GM19467 (cell line): ENCODE measurements at regions not wholly inside any gene's neighbourhood (a gene's known extent, or its start where the extent isn't known, plus 50 kb on each side); places are given as distances from the start of the nearest gene placed in this dataset.

ENCODE experiments used
- ATAC-seq: cut with Tn5 transposase; IDR thresholded peaks from one replicate; pipeline ENCODE4 v1.9.1; 2021; ENCODE audit warnings: mild to moderate bottlenecking, moderate library complexity; ENCODE audit not compliant: unreplicated experiment

GRCh38 chr2:15718944-15719323 lies 127.3 kb downstream of the DDX1 start:
- ATAC-seq, result no peak

GRCh38 chr2:15719566-15720313 lies 128.1 kb downstream of the DDX1 start:
- ATAC-seq, result no peak

GRCh38 chr2:15720561-15721307 lies 129.1 kb downstream of the DDX1 start:
- ATAC-seq, result no peak

- ATAC-seq, result no peak
These were observed 129.9 kb downstream of the DDX1 start for GRCh38 chr2:15721411-15722067.

GRCh38 chr2:15722980-15723379 lies 131.3 kb downstream of the DDX1 start:
- ATAC-seq, result no peak

- ATAC-seq, result no peak
These were observed 132.6 kb downstream of the DDX1 start for GRCh38 chr2:15724235-15724634.

GRCh38 chr2:15725101-15725781 lies 133.6 kb downstream of the DDX1 start:
- no peak for ATAC-seq

DNA sequence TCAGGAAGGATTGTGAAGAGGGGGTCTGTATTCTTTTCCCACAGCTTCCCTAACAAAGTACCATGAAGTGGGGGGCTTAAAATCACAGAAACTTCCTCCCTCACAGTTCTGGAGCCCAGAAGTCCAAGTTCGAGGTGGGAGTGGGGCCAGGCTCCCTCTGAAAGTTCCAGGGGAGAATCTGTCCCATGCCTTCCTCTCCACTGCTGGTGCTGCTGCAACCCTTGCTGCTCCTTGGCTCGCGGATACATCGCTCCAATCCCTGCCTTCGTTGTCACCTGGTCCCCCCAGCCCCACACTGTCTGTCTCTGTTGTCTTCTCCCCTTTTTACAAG lies 134.1 kb downstream of the DDX1 start:
- no peak for ATAC-seq

GRCh38 chr2:15726321-15727057 lies 134.8 kb downstream of the DDX1 start:
- ATAC-seq, result no peak

DNA sequence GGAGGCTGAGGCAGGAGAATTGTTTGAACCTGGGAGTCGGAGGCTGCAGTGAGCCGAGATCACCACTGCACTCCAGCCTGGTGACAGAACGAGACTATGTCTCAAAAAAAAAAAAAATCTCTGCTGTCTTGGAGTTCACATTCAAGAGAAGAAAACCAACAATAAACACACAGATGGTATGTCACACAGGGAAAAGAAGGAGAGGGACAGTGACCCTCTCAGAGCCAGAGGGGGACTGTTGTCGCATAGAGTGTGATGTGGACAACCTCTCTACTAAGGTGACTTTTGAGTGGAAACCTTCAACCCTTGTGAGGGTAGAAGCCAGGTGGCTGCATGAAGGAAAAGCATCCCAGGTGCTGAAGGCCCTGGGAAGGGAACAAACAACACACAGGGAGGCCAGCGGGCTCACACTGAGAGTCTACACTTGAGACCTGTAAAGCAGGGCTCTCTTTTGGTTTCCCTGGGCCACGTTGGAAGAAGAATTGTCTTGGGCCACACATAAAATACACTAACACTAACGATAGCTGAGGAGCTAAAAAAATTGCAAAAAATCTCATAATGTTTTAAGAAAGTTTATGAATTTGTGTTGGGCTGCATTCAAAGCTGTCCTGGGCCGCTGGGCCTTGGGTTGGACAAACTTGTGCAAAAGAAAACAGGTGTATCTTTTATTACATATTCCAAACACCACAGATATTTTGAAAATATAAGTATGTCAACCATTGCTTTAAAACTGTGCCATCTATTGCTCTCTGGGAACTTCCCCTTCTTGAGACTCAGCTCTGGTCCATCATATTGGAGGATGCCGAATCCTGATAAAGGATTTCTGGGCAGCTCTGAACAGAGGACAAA lies 136.0 kb downstream of the DDX1 start:
- ATAC-seq, result no peak

DNA sequence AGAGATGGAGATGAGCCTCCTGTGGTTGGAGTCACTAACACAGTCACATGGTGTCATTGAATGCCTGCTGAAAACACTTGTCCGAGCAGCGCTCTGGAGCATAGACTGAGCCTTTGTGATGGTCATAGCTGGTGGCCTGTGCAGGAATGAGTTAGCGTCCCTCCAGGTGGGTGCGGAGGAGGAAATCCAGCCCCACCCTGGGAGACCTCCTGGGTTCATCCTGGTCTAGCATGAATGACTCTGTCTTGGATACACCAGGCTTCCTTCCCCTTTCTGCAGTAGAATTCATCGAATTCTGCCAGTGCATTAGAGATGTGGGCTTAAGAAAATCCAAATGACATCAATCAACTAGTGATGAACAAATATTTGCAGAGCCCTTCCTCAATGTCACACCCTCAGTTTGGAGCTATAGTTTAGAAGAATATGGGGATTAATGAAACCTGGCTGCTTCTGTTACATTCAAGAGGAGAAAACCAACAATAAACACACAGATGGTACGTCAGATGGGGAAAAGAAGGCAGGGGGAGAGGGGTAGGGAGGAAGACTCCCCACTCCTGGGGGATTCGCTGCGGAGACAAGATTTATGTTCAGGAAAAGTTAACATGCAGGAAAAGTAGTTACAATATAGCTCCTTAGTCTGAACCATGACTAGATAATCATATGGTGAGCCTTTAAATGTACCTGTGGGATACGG lies 136.7 kb downstream of the DDX1 start:
- ATAC-seq, result no peak

- no peak for ATAC-seq
These were observed 137.3 kb downstream of the DDX1 start for GRCh38 chr2:15729001-15729400.

DNA sequence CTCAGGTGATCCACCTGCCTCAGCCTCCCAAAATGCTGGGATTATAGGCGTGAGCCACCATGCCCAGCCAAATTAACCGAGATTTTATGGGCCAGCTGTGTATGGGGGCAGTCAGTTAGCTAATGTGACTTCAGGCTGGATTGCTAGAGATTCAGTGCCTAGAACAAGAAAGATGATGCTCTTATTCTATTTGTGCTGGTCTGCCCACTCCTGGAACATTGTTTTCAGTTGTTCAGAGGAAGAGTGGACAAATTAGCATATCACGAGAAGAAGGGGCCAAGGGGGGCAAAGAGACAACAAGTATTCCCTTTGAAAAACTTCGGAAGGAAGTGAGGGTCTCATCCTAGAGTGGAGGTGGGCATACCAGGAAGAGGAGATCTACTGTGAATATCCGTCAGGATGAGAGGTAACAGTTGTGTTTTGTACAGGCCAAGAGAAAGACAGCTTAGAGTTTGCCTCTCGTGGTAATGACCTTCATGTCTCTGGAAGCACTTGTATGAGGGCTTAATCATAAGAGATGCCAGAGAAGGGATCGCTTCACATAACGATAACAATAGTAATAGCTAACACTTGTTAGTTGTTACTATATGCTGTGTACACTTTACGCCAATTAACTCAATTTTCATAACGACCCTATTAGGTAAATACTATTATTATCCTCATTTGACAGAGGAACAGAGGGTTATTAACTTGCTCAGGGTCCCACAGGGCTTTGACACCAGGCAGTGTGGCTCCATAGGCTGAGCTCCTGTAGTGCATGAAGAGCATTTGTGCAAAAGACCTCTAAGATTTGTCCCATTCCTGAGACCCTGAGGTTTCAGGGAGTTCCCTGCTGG lies 138.3 kb downstream of the DDX1 start:
- ATAC-seq, result no peak

- ATAC-seq, result peak; percentile 37
These were observed 139.0 kb downstream of the DDX1 start for GRCh38 chr2:15730545-15731212.

- no peak for ATAC-seq
These were observed 139.7 kb downstream of the DDX1 start for GRCh38 chr2:15731213-15731888.

DNA sequence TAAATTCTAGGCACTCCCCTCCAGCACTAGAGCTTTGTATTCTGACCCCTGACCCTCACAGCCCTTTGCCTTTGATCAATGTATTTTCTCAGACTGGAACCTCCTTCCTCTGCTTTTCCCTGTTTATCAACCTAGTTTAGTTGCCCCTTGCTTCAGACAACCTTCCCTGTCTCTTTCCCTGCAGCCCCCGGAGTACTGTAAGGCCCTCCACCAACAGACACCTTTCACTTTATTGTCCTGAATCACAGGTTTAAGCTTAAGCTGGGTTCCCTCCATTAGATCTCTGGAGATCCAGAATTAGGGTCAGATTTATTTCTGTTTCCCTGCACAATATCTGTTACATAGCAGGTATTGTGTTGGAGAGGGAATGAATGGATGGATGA lies 140.2 kb downstream of the DDX1 start:
- ATAC-seq, result peak; percentile 3

GRCh38 chr2:15732341-15733077 lies 140.8 kb downstream of the DDX1 start:
- peak; percentile 97 for ATAC-seq
